HG03571 (cell line): ENCODE measurements at regions not wholly inside any gene's neighbourhood (a gene's known extent, or its start where the extent isn't known, plus 50 kb on each side); places are given as distances from the start of the nearest gene placed in this dataset.

Experiments used
- ATAC-seq: cut with Tn5 transposase; IDR thresholded peaks from one replicate; pipeline ENCODE4 v1.9.1; 2021; ENCODE audit not compliant: unreplicated experiment

DNA sequence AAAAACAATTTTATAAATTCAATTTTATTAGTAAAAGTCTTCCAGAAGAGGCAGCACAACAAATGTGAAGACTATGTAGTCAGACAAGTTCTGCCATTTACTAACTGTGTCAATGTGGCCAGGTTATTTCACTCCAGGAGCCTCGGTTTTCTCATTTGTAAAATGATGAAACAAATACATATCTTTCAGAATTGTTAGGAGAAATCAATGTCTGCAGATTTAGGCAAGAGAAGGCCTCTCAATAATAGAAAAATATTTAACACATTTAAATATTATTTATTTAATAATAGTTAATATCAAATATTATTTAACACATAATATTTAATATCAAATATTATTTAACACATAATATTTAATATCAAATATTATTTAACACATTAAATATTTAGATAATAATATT, 75.6 kb upstream of the PTGFR start:
- no peak for ATAC-seq

DNA sequence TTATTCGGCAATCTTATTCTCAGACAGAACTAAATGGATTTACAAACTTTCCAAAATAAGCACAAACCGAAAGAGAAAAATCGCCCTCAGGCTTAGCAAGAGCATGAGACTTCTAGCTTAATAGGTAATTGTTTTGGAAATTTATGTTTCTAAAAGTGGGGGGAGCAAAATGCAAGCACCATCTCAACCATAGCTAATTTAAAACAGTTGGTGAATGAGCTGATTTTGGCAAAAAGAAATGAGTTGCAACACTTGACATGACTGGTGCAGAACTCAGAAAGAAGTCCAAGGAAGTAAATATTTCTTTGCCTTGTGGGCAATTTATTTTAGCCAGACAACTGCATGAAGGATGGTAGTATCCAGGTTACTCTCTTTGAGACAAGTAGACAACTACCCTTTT, 71.5 kb upstream of the PTGFR start:
- no peak for ATAC-seq

DNA sequence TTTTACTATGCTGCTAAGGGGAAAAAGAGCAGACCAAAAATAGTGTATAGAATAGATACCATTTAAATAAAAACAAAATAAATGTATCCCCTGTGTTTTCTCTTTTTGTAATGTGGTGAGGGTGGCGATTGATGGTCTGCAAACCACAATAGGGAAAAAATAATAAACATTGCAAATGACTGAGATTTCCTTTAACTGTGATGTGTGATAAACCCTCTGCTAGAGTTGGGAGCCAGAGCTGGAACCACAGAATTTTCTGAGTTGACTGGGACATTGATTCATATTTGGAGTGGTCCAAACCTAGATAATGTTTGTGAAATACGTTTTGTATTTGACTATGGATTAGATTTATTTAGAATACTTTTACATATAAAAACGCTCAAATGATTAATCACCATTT, 70.6 kb upstream of the PTGFR start:
- no peak for ATAC-seq

DNA sequence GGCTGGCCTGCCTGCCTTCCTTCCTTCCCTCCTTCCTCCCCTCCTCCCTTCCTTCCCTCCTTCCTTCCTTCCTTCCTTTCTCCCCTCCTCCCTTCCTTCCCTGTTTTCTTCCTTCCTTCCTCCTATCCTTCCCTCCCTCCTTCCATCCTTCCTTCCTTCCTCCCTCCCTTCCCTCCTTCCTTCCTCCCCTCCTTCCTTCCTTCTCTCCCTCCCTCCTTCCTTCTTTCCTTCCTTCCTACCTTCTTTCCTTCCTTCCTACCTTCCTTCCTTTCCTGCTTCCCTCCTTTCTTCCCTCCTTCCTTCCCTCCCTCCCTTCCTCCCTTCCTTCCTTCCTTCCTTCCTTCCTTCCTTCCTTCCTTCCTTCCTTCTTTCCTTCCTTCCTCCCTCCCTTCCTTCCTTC, 70.1 kb upstream of the PTGFR start:
- no peak for ATAC-seq

DNA sequence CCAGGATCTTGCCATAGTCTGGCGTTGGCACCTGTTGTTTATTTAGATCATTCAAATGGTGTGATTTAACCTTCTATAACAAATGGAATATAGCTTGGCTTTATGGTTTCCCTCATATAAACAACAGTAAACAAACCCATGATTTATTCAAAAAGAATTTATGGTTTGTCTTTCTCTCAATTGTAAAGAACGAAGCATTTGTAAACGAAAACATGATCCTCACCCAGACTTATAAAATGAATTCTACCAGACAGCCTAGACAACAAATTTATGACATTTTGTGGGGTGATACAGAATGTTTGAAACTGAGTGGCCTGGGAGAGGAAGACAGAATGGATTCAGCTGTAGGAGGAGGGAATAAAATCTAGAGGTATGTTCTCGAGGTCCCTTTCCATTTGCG, 66.1 kb upstream of the PTGFR start:
- no peak for ATAC-seq

DNA sequence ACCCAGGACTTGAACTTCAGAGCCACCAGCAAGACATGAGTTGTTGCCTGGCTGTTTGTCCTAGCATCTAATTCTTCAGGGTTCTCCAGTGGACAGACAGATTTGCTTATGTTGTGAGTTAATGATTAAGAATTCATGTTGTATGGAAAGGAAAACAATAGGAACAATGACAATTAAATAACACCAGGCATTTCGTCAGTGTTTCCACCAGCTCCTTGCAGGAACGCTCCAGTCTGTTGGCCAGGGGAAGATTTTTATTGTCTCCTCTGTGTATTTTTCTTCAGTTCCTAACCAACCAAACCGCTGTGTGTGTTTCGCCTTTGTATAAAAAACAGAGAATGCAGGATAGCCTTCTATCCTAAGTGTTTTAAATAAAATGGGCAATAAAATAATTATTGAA, 64.4 kb upstream of the PTGFR start:
- no peak for ATAC-seq

DNA sequence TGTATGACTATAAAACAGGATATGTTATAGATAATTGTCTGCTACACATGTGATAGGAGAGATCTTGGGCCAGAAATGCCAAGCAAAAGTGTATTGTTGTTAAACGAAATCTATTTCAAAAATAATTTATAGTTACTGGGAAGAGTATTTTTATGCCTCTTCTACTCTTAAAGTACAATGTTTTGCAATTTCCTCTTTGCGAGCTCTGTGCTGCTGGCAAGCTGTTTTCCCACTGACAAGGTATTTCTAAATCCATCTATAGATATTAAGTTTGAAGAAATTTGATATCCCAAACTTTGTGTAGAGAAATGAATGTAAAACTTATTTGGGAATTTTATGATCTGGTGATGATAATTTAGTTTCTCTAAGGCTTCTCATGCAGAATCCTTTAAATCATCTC, 63.3 kb upstream of the PTGFR start:
- ATAC-seq = no peak

DNA sequence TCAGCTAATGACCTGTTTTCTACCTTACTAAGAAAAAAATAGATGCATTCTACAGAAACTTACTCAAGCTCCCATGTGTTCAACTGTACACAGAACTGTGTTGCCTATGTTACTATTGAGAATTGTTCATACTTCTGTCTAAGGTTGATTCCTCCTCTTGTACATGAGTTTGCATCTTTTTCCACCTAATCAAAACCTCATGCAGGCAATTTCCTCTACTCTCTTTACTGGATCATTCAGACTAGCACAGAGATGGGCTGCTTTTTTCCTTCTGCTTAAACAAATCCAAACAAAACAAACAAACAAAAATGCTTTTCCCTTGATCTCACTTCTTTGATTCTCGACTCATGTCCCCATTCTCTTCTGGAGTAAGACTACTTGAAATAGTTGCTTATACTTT, 58.8 kb upstream of the PTGFR start:
- ATAC-seq = no peak

DNA sequence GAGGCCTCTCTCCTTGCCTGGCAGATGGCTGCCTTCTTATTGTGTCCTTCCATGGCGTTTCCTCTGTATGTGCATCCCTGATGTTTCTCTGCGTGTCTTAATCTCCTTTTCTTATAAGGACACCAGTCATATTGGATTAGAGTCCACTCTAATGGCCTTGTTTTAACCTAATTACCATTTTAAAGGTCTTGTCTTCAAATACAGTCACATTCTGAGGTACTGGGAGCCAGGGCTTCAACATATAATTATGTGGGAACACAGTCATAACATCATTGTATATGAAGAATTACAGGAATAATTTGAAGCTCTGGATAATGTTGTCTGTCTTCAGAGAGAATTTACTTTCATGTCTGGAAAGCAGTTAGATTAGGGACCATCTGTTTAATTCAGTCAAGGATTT, 56.4 kb upstream of the PTGFR start:
- no peak for ATAC-seq

DNA sequence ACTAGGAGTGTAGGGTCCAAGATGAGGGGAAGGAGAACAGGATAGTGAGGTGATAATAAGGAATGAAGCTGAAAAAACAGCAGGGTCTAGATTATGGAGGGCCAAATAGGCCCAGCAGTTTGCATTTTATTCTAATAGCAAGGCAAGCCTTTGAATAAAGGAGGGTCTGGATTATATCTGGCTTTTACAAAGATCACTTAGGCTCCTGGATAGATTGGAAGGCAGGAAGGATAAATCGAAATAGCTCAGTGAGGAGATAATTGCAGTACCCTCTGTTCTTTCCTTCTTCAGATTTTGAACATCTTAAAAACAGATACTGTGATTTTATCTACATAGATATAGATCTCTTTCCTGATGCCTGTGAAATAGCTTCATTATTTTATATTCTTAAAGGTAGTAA, 53.8 kb upstream of the PTGFR start:
- ATAC-seq = no peak

DNA sequence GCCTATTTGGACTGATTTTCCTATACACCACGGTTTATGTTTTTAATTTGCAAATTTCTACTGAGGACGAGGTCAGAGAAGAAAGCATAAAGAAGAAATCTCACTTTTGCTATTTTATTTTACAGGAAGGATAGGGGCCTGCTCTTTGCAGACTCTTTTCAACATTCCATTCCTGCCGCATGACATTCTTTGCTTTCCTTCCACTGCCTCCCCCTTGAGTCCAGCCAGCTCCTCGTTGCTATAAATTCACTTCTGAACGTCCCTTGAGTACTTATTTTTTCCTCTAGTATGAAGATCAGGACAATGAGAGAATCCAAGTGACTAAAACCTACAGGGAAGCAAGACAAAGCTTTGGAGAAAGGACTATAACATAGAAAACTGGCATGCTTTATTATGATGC, 53.4 kb upstream of the PTGFR start:
- no peak for ATAC-seq

DNA sequence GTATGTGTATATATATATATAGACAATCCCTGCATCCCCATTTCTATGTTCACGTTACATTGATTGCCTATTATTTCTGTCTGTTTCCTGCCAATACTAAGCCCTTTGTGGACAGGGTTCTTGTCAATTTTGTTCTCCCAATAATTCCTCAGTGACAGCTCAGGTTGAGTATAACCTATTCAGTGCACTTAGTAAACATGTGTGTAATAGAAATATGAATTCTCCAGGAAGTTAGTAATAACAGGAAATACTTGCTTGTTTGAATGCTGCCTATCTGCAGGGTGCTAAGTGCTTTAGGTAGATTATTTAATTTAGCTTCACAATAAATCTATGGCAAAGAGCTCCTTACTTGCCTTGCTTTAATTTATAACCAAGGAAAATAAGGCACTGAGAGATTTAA, 52.8 kb upstream of the PTGFR start:
- no peak for ATAC-seq

DNA sequence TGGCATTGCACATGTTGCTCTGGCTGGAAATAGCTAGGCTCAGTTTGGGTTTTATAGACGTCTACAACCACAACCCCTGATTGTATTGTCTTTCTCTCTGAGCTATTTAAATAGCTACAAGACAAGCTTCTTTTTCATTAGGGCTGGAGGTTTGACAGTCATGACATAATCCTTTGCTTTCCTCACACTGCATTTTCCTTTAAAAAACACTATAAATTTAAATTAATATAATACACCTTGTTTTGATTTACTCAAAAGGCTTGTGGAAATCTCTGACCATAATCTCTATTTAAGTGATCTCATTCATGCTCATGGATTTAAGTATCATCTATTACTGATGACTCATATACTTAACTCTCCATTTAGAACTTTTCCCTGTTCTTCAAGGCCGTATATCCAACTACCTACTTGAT, 50.4 kb upstream of the PTGFR start:
- no peak for ATAC-seq
